WTC11 (cell line): ENCODE measurements at regions not wholly inside any gene's neighbourhood (a gene's known extent, or its start where the extent isn't known, plus 50 kb on each side); places are given as distances from the start of the nearest gene placed in this dataset.

Source experiments
- ATAC-seq: fragments of 200-7000 bp; cut with Tn5 transposase; 2 replicates; pipeline ENCODE4 v1.10.0; 2021; ENCODE audit warnings: mild to moderate bottlenecking, moderate library complexity
- CTCF ChIA-PET: fragments of 300-600 bp; sonication (Branson Sonifier 250); formaldehyde crosslinking; loops from one replicate; lab custom pipeline; 2021; ENCODE audit warnings: antibody characterized with exemption; lab: Charles Lee
- POLR2A ChIA-PET: fragments of 350-600 bp; sonication (Branson Sonifier 250); formaldehyde crosslinking; loops from one replicate; lab custom pipeline; 2021; ENCODE audit warnings: antibody characterized with exemption; lab: Charles Lee
- DNase-seq: peaks from one replicate; pipeline ENCODE4 v3.0.0; 2021; ENCODE audit warnings: low spot score
- H3K27ac Mint-ChIP-seq: 2 replicates; pipeline ENCODE4 v1.8.0; 2021; ENCODE audit warnings: mixed read lengths
- H3K27me3 Mint-ChIP-seq: 2 replicates; pipeline ENCODE4 v1.8.0; 2021; ENCODE audit warnings: low read depth, mild to moderate bottlenecking, moderate library complexity, mixed read lengths
- H3K36me3 Mint-ChIP-seq: 2 replicates; pipeline ENCODE4 v1.8.0; 2021; ENCODE audit warnings: mixed read lengths
- H3K4me1 Mint-ChIP-seq: 2 replicates; pipeline ENCODE4 v1.8.0; 2022; ENCODE audit warnings: mixed read lengths
- H3K4me3 Mint-ChIP-seq: 2 replicates; pipeline ENCODE4 v1.8.0; 2021; ENCODE audit warnings: mild to moderate bottlenecking, moderate library complexity, mixed read lengths
- H3K9me3 Mint-ChIP-seq: 2 replicates; pipeline ENCODE4 v1.8.0; 2021; ENCODE audit warnings: mixed read lengths
- ATF1 ChIP-seq: sonication (generic); formaldehyde crosslinking; IDR thresholded peaks from 2 replicates; pipeline ENCODE4 v1.8.1; 2023; ENCODE audit warnings: mild to moderate bottlenecking, moderate library complexity, missing genetic modification reagents
- ATF2 ChIP-seq: sonication (generic); formaldehyde crosslinking; IDR thresholded peaks from 2 replicates; pipeline ENCODE4 v1.8.1; 2022; ENCODE audit warnings: low read depth, missing genetic modification reagents, borderline replicate concordance
- E2F4 ChIP-seq: sonication (generic); formaldehyde crosslinking; IDR thresholded peaks from 2 replicates; pipeline ENCODE4 v1.8.1; 2022; ENCODE audit warnings: low read depth, mild to moderate bottlenecking, moderate library complexity, missing genetic modification reagents, borderline replicate concordance
- ESRRA ChIP-seq: sonication (generic); formaldehyde crosslinking; IDR thresholded peaks from 2 replicates; pipeline ENCODE4 v1.8.1; 2022; ENCODE audit warnings: mild to moderate bottlenecking, missing genetic modification reagents, borderline replicate concordance
- FOXJ3 ChIP-seq: sonication (generic); formaldehyde crosslinking; IDR thresholded peaks from 2 replicates; pipeline ENCODE4 v1.9.0; 2021; ENCODE audit warnings: missing genetic modification reagents, mild to moderate bottlenecking, borderline replicate concordance
- FOXP4 ChIP-seq: sonication (generic); formaldehyde crosslinking; IDR thresholded peaks from 2 replicates; pipeline ENCODE4 v1.8.0; 2022; ENCODE audit warnings: mild to moderate bottlenecking, missing genetic modification reagents
- GABPB1 ChIP-seq: sonication (generic); formaldehyde crosslinking; IDR thresholded peaks from 2 replicates; pipeline ENCODE4 v1.8.1; 2023; ENCODE audit warnings: mild to moderate bottlenecking, missing genetic modification reagents
- HMGA2 ChIP-seq: fragments of 250-450 bp; sonication (Bioruptor Pico); IDR thresholded peaks from 2 replicates; pipeline ENCODE4 v1.4.0; 2021; ENCODE audit warnings: mild to moderate bottlenecking, moderate library complexity
- NFATC4 ChIP-seq: fragments of 250-450 bp; sonication (Bioruptor Pico); IDR thresholded peaks from 2 replicates; pipeline ENCODE4 v1.9.0; 2021; ENCODE audit warnings: mild to moderate bottlenecking
- NR1H2 ChIP-seq: sonication (generic); formaldehyde crosslinking; IDR thresholded peaks from 2 replicates; pipeline ENCODE4 v1.9.0; 2021; ENCODE audit warnings: mild to moderate bottlenecking, moderate library complexity, missing genetic modification reagents
- SMAD3 ChIP-seq: sonication (generic); formaldehyde crosslinking; IDR thresholded peaks from 2 replicates; pipeline ENCODE4 v1.8.0; 2022; ENCODE audit warnings: missing genetic modification reagents, mild to moderate bottlenecking, borderline replicate concordance
- USF2 ChIP-seq: sonication (generic); formaldehyde crosslinking; IDR thresholded peaks from 2 replicates; pipeline ENCODE4 v1.8.1; 2023; ENCODE audit warnings: mild to moderate bottlenecking, missing genetic modification reagents, moderate library complexity
- ZBTB21 ChIP-seq: sonication (generic); formaldehyde crosslinking; IDR thresholded peaks from 2 replicates; pipeline ENCODE4 v1.8.1; 2023; ENCODE audit warnings: mild to moderate bottlenecking, missing genetic modification reagents, borderline replicate concordance
- ZBTB43 ChIP-seq: sonication (generic); formaldehyde crosslinking; IDR thresholded peaks from 2 replicates; pipeline ENCODE4 v1.8.1; 2023; ENCODE audit warnings: mild to moderate bottlenecking, missing genetic modification reagents
- ZNF121 ChIP-seq: sonication (generic); formaldehyde crosslinking; IDR thresholded peaks from 2 replicates; pipeline ENCODE4 v1.8.0; 2023; ENCODE audit warnings: missing genetic modification reagents
- ZNF232 ChIP-seq: sonication (generic); formaldehyde crosslinking; IDR thresholded peaks from 2 replicates; pipeline ENCODE4 v1.8.0; 2022; ENCODE audit warnings: mild to moderate bottlenecking, missing genetic modification reagents
- ZNF317 ChIP-seq: sonication (generic); formaldehyde crosslinking; IDR thresholded peaks from 2 replicates; pipeline ENCODE4 v1.8.1; 2023; ENCODE audit warnings: low read depth, mild to moderate bottlenecking, moderate library complexity, missing genetic modification reagents, borderline replicate concordance

- TF ChIP-seq ATF2 (no peak), NR1H2 (CRISPR knock-in tag) (no peak), ESRRA (no peak), USF2 (CRISPR knock-in tag) (no peak), FOXJ3 (CRISPR knock-in tag) (no peak), NFATC4 (CRISPR knock-in tag) (no peak)
These were observed 271.7 kb upstream of the DOK6 start (continued) for GRCh38 chr18:69128978-69129377.

- H3K27ac Mint-ChIP-seq = no peak overlapping the region
- ChIA-PET CTCF (no interaction called here), POLR2A (no interaction called here)
- no peak overlapping the region for H3K4me3 Mint-ChIP-seq
- H3K36me3 Mint-ChIP-seq = no peaks in the 10 kb centered on the region
- H3K4me1 Mint-ChIP-seq = no peaks in the 10 kb centered on the region
- ATAC-seq (no peak), DNase-seq (no peak)
- H3K9me3 Mint-ChIP-seq = no peaks in the 10 kb centered on the region
- H3K27me3 Mint-ChIP-seq = no peaks in the 10 kb centered on the region
- TF ChIP-seq ATF1 (CRISPR knock-in tag) = no peak
These were observed 262.6 kb upstream of the DOK6 start for GRCh38 chr18:69138088-69138487.

- no peak overlapping the region for H3K27ac Mint-ChIP-seq
- no peak for ATAC-seq
- TF ChIP-seq E2F4 (CRISPR knock-in tag) (no peak), HMGA2 (peak; percentile 99)
- TF ChIP-seq, all 79 proteins: peak for 1
- Mint-ChIP-seq H3K27me3 (no peaks in the 10 kb centered on the region), H3K4me3 (no peak overlapping the region), H3K36me3 (no peaks in the 10 kb centered on the region), H3K4me1 (no peaks in the 10 kb centered on the region), H3K9me3 (no peaks in the 10 kb centered on the region)
- no peak for DNase-seq
- CTCF ChIA-PET = no interaction called here
- POLR2A ChIA-PET = no interaction called here
These were observed 257.6 kb upstream of the DOK6 start for GRCh38 chr18:69143084-69143483.

GRCh38 chr18:69152436-69152835 lies 248.3 kb upstream of the DOK6 start:
- no peak for ATAC-seq
- Mint-ChIP-seq H3K4me3 (no peak overlapping the region), H3K27ac (no peak overlapping the region), H3K27me3 (no peaks in the 10 kb centered on the region), H3K9me3 (no peaks in the 10 kb centered on the region), H3K36me3 (no peaks in the 10 kb centered on the region), H3K4me1 (no peaks in the 10 kb centered on the region)
- CTCF ChIA-PET = no interaction called here
- no peak for DNase-seq
- TF ChIP-seq FOXP4 (CRISPR knock-in tag) (no peak), SMAD3 (CRISPR knock-in tag) (no peak), ZNF317 (no peak), GABPB1 (no peak)
- TF ChIP-seq, all 79 proteins: peak for 0
- POLR2A ChIA-PET = interaction anchor here (0.6 kb wide), 1 partner anchor 37 kb away, joined by 3 read pairs; no protein-coding TSS in a partner anchor

- ChIA-PET POLR2A (no interaction called here), CTCF (no interaction called here)
- H3K36me3 Mint-ChIP-seq = no peaks in the 10 kb centered on the region
- no peaks in the 10 kb centered on the region for H3K9me3 Mint-ChIP-seq
- no peaks in the 10 kb centered on the region for H3K27me3 Mint-ChIP-seq
- no peak overlapping the region for H3K4me3 Mint-ChIP-seq
- H3K27ac Mint-ChIP-seq = no peak overlapping the region
- peaks cover 18% of the 10 kb centered on the region for H3K4me1 Mint-ChIP-seq
- DNase-seq (no peak), ATAC-seq (no peak)
- TF ChIP-seq SMAD3 (CRISPR knock-in tag) = no peak
- TF ChIP-seq ZNF232 (CRISPR knock-in tag) = no peak
- no peak for TF ChIP-seq ZBTB43
- TF ChIP-seq ZNF121 (CRISPR knock-in tag) = no peak
- TF ChIP-seq ZNF317 = no peak
- no peak for TF ChIP-seq FOXP4 (CRISPR knock-in tag)
- no peak for TF ChIP-seq ZBTB21 (CRISPR knock-in tag)
These were observed 242.8 kb upstream of the DOK6 start for GRCh38 chr18:69157906-69158305.
